GM21825 (cell line): ENCODE measurements at regions not wholly inside any gene's neighbourhood (a gene's known extent, or its start where the extent isn't known, plus 50 kb on each side); places are given as distances from the start of the nearest gene placed in this dataset.

Source experiments
- ATAC-seq: cut with Tn5 transposase; IDR thresholded peaks from one replicate; pipeline ENCODE4 v1.9.1; 2021; ENCODE audit warnings: mild to moderate bottlenecking, moderate library complexity; ENCODE audit not compliant: unreplicated experiment

- no peak for ATAC-seq
Measured at GRCh38 chr1:106780066-106780465, 276.4 kb upstream of the PRMT6 start.

GRCh38 chr1:106780806-106781569 lies 275.5 kb upstream of the PRMT6 start:
- ATAC-seq = no peak

- no peak for ATAC-seq
Measured at GRCh38 chr1:106785176-106785575, 271.3 kb upstream of the PRMT6 start.

- ATAC-seq = no peak
Measured at GRCh38 chr1:106787520-106787919, 269.0 kb upstream of the PRMT6 start.

- ATAC-seq = no peak
Measured at GRCh38 chr1:106789686-106790085, 266.8 kb upstream of the PRMT6 start.

- no peak for ATAC-seq
Measured at GRCh38 chr1:106791041-106791440, 265.4 kb upstream of the PRMT6 start.

- no peak for ATAC-seq
Measured at GRCh38 chr1:106793651-106794050, 262.8 kb upstream of the PRMT6 start.

- no peak for ATAC-seq
Measured at GRCh38 chr1:106798991-106799390, 257.5 kb upstream of the PRMT6 start.

GRCh38 chr1:106802181-106802580 lies 254.3 kb upstream of the PRMT6 start:
- no peak for ATAC-seq

GRCh38 chr1:106814418-106814817 lies 242.1 kb upstream of the PRMT6 start:
- ATAC-seq = no peak

GRCh38 chr1:106817575-106817974 lies 238.9 kb upstream of the PRMT6 start:
- ATAC-seq = no peak

- ATAC-seq = no peak
Measured at GRCh38 chr1:106831511-106831910, 225.0 kb upstream of the PRMT6 start.

GRCh38 chr1:106836708-106837107 lies 219.8 kb upstream of the PRMT6 start:
- peak; percentile 83 for ATAC-seq

GRCh38 chr1:106843518-106843917 lies 213.0 kb upstream of the PRMT6 start:
- ATAC-seq = no peak

GRCh38 chr1:106846656-106847055 lies 209.8 kb upstream of the PRMT6 start:
- ATAC-seq = peak; percentile 98

GRCh38 chr1:106861110-106861509 lies 195.4 kb upstream of the PRMT6 start:
- no peak for ATAC-seq

- no peak for ATAC-seq
Measured at GRCh38 chr1:106868828-106869227, 187.6 kb upstream of the PRMT6 start.

GRCh38 chr1:106875622-106876021 lies 180.9 kb upstream of the PRMT6 start:
- ATAC-seq = no peak

GRCh38 chr1:106876384-106876783 lies 180.1 kb upstream of the PRMT6 start:
- no peak for ATAC-seq

GRCh38 chr1:106879538-106879937 lies 176.9 kb upstream of the PRMT6 start:
- ATAC-seq = no peak

GRCh38 chr1:106880226-106880625 lies 176.2 kb upstream of the PRMT6 start:
- ATAC-seq = no peak

GRCh38 chr1:106883208-106883607 lies 173.3 kb upstream of the PRMT6 start:
- ATAC-seq = no peak

- ATAC-seq = no peak
Measured at GRCh38 chr1:106889059-106889458, 167.4 kb upstream of the PRMT6 start.
